H1 (cell line): ENCODE measurements at regions not wholly inside any gene's neighbourhood (a gene's known extent, or its start where the extent isn't known, plus 50 kb on each side); places are given as distances from the start of the nearest gene placed in this dataset.

ENCODE experiments used
- EP300 ChIP-seq, 2 experiments: IDR thresholded peaks; 1 replicate in 1 of 2; 2 replicates in 1 of 2; pipeline ENCODE4 v1.6.1; 2011 to 2012; ENCODE audit warnings: low read depth in 2 of 2, low read length in 2 of 2, mild to moderate bottlenecking in 2 of 2, borderline replicate concordance in 1 of 2, inconsistent platforms in 1 of 2, moderate library complexity in 1 of 2
- GABPA ChIP-seq: IDR thresholded peaks from 2 replicates; pipeline ENCODE4 v1.6.1; 2011; ENCODE audit warnings: mild to moderate bottlenecking, low read length, moderate library complexity, borderline replicate concordance; ENCODE audit not compliant: insufficient read depth
- NANOG ChIP-seq: IDR thresholded peaks from 2 replicates; pipeline ENCODE4 v1.6.1; 2011; ENCODE audit warnings: low read length, low read depth, mild to moderate bottlenecking, inconsistent platforms; ENCODE audit not compliant: insufficient read depth, poor library complexity, severe bottlenecking
- POU5F1 ChIP-seq: IDR thresholded peaks from 2 replicates; pipeline ENCODE4 v1.6.1; 2011; ENCODE audit warnings: low read depth, mild to moderate bottlenecking, low read length, moderate library complexity
- SIRT6 ChIP-seq: IDR thresholded peaks from one replicate; pipeline ENCODE4 v1.7.1; 2012; ENCODE audit warnings: low read length, inconsistent platforms
- TF ChIP-seq, protein P1 (sequence below): fragments of 300-600 bp; sonication (generic); IDR thresholded peaks from 2 replicates; pipeline ENCODE4 v1.7.1; 2012; ENCODE audit warnings: low read length, moderate library complexity, mild to moderate bottlenecking, inconsistent platforms; ENCODE audit not compliant: insufficient replicate concordance

DNA sequence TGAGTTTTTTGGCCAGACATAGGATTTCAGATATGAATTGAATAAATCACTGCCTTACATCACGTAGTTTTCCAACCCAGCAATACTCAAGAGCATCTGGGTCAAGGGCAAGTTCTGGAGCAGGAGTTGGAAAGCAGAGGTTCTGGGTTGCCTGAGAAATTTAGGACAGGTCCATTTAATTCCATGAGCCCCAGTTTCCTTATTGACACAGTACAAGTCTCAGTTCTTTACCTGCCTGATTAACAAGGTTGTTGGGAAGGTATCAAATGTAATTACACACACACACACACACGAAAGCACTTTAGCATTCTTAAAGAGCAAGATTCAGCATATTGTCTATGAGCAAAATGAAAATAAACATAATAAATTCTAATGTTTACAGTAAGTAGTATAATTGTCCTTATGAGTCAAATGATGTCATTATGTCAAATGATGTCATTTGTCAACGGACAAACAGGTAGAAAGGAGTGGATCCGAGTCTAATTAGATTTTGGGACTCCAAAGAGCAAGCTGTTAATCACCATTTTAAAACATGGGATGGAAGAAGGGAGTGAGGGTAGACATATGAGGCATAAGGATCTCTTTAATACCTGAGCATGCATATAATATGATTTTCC is 268.4 kb upstream of the ARGLU1 start (continued):
- TF ChIP-seq, protein P1, sequence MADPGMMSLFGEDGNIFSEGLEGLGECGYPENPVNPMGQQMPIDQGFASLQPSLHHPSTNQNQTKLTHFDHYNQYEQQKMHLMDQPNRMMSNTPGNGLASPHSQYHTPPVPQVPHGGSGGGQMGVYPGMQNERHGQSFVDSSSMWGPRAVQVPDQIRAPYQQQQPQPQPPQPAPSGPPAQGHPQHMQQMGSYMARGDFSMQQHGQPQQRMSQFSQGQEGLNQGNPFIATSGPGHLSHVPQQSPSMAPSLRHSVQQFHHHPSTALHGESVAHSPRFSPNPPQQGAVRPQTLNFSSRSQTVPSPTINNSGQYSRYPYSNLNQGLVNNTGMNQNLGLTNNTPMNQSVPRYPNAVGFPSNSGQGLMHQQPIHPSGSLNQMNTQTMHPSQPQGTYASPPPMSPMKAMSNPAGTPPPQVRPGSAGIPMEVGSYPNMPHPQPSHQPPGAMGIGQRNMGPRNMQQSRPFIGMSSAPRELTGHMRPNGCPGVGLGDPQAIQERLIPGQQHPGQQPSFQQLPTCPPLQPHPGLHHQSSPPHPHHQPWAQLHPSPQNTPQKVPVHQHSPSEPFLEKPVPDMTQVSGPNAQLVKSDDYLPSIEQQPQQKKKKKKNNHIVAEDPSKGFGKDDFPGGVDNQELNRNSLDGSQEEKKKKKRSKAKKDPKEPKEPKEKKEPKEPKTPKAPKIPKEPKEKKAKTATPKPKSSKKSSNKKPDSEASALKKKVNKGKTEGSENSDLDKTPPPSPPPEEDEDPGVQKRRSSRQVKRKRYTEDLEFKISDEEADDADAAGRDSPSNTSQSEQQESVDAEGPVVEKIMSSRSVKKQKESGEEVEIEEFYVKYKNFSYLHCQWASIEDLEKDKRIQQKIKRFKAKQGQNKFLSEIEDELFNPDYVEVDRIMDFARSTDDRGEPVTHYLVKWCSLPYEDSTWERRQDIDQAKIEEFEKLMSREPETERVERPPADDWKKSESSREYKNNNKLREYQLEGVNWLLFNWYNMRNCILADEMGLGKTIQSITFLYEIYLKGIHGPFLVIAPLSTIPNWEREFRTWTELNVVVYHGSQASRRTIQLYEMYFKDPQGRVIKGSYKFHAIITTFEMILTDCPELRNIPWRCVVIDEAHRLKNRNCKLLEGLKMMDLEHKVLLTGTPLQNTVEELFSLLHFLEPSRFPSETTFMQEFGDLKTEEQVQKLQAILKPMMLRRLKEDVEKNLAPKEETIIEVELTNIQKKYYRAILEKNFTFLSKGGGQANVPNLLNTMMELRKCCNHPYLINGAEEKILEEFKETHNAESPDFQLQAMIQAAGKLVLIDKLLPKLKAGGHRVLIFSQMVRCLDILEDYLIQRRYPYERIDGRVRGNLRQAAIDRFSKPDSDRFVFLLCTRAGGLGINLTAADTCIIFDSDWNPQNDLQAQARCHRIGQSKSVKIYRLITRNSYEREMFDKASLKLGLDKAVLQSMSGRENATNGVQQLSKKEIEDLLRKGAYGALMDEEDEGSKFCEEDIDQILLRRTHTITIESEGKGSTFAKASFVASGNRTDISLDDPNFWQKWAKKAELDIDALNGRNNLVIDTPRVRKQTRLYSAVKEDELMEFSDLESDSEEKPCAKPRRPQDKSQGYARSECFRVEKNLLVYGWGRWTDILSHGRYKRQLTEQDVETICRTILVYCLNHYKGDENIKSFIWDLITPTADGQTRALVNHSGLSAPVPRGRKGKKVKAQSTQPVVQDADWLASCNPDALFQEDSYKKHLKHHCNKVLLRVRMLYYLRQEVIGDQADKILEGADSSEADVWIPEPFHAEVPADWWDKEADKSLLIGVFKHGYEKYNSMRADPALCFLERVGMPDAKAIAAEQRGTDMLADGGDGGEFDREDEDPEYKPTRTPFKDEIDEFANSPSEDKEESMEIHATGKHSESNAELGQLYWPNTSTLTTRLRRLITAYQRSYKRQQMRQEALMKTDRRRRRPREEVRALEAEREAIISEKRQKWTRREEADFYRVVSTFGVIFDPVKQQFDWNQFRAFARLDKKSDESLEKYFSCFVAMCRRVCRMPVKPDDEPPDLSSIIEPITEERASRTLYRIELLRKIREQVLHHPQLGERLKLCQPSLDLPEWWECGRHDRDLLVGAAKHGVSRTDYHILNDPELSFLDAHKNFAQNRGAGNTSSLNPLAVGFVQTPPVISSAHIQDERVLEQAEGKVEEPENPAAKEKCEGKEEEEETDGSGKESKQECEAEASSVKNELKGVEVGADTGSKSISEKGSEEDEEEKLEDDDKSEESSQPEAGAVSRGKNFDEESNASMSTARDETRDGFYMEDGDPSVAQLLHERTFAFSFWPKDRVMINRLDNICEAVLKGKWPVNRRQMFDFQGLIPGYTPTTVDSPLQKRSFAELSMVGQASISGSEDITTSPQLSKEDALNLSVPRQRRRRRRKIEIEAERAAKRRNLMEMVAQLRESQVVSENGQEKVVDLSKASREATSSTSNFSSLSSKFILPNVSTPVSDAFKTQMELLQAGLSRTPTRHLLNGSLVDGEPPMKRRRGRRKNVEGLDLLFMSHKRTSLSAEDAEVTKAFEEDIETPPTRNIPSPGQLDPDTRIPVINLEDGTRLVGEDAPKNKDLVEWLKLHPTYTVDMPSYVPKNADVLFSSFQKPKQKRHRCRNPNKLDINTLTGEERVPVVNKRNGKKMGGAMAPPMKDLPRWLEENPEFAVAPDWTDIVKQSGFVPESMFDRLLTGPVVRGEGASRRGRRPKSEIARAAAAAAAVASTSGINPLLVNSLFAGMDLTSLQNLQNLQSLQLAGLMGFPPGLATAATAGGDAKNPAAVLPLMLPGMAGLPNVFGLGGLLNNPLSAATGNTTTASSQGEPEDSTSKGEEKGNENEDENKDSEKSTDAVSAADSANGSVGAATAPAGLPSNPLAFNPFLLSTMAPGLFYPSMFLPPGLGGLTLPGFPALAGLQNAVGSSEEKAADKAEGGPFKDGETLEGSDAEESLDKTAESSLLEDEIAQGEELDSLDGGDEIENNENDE, result no peak
- no peak for TF ChIP-seq GABPA
- TF ChIP-seq NANOG, result no peak
- no peak for TF ChIP-seq SIRT6
- no peak for TF ChIP-seq EP300 (IDR thresholded peaks at IDR 0.05; ENCODE audit: borderline replicate concordance in 1 of 2, low read depth in 2 of 2, low read length in 2 of 2)
- no peak for TF ChIP-seq POU5F1
